T-helper 2 cell treated with Interferon-gamma antibody and Interleukin-4, amounts not matched to agents 100 ng/mL and 5 ng/mL, for 36 hours (primary cell): ENCODE measurements at regions not wholly inside any gene's neighbourhood (a gene's known extent, or its start where the extent isn't known, plus 50 kb on each side); places are given as distances from the start of the nearest gene placed in this dataset.

ENCODE experiments used
- intact Hi-C: fragments of 100-400 bp; cut with micrococcal nuclease; formaldehyde crosslinking; loops from one replicate; pipeline ENCODE4 v1.15.1; 2023

- intact Hi-C loops: loop anchor here (10.0 kb wide), 1 partner anchor 163 kb away; no protein-coding TSS in a partner anchor
Observed at GRCh38 chr14:100381395-100382105, 58.4 kb downstream of the SLC25A47 start.

- intact Hi-C loops: loop anchor here (10.0 kb wide), 1 partner anchor 163 kb away; no protein-coding TSS in a partner anchor
Observed at GRCh38 chr14:100382106-100382455, 58.9 kb downstream of the SLC25A47 start.

GRCh38 chr14:100383727-100384158, 60.6 kb downstream of the SLC25A47 start:
- intact Hi-C loops: loop anchor here (1.0 to 10.0 kb wide), 3 partner anchors 161 to 271 kb away; no protein-coding TSS in a partner anchor

GRCh38 chr14:100384277-100384676, 61.1 kb downstream of the SLC25A47 start:
- intact Hi-C loops: loop anchor here (10.0 kb wide), 1 partner anchor 161 kb away; no protein-coding TSS in a partner anchor

- intact Hi-C loops: loop anchor here (10.0 kb wide), 1 partner anchor 160 kb away; no protein-coding TSS in a partner anchor
Observed at GRCh38 chr14:100384819-100385813, 62.0 kb downstream of the SLC25A47 start.

GRCh38 chr14:100386121-100386520, 63.0 kb downstream of the SLC25A47 start:
- intact Hi-C loops: loop anchor here (10.0 kb wide), 1 partner anchor 159 kb away; no protein-coding TSS in a partner anchor

- intact Hi-C loops: loop anchor here (10.0 kb wide), 1 partner anchor 158 kb away; no protein-coding TSS in a partner anchor
Observed at GRCh38 chr14:100386846-100387245, 63.7 kb downstream of the SLC25A47 start.

- intact Hi-C loops: loop anchor here (10.0 kb wide), 1 partner anchor 157 kb away; no protein-coding TSS in a partner anchor
Observed at GRCh38 chr14:100387450-100387849, 64.3 kb downstream of the SLC25A47 start.

GRCh38 chr14:100388103-100389054, 65.2 kb downstream of the SLC25A47 start:
- intact Hi-C loops: loop anchor here (10.0 kb wide), 1 partner anchor 156 kb away; no protein-coding TSS in a partner anchor

- intact Hi-C loops: loop anchor here (10.0 kb wide), 1 partner anchor 155 kb away; no protein-coding TSS in a partner anchor
Observed at GRCh38 chr14:100389497-100390104, 66.5 kb downstream of the SLC25A47 start.

GRCh38 chr14:100391173-100391572, 68.0 kb downstream of the SLC25A47 start:
- intact Hi-C loops: no loop called here

GRCh38 chr14:100391724-100392123, 68.6 kb downstream of the SLC25A47 start:
- intact Hi-C loops: no loop called here

- intact Hi-C loops: no loop called here
Observed at GRCh38 chr14:100392356-100392755, 69.2 kb downstream of the SLC25A47 start.

- intact Hi-C loops: no loop called here
Observed at GRCh38 chr14:100393362-100393761, 70.2 kb downstream of the SLC25A47 start.

- intact Hi-C loops: no loop called here
Observed at GRCh38 chr14:100393906-100394732, 71.0 kb downstream of the SLC25A47 start.

- intact Hi-C loops: no loop called here
Observed at GRCh38 chr14:100394886-100395672, 71.9 kb downstream of the SLC25A47 start.

- intact Hi-C loops: no loop called here
Observed at GRCh38 chr14:100396266-100396795, 73.2 kb downstream of the SLC25A47 start.

GRCh38 chr14:100397005-100397404, 73.9 kb downstream of the SLC25A47 start:
- intact Hi-C loops: no loop called here
